ENCODE measurements at regions not wholly inside any gene's neighbourhood (a gene's known extent, or its start where the extent isn't known, plus 50 kb on each side); places are given as distances from the start of the nearest gene placed in this dataset.

GRCh38 chr1:30416221-30416820 lies 307.1 kb downstream of the MATN1 start:
- no peaks in the 10 kb centered on the region for H3K9me3 Mint-ChIP-seq (ENCODE audit: low read depth)
- CTCF ChIA-PET: no interaction called here
- no peak for ATAC-seq
- H3K27ac Mint-ChIP-seq: no peak overlapping the region
- H3K36me3 Mint-ChIP-seq: no peaks in the 10 kb centered on the region
- H3K27me3 Mint-ChIP-seq: no peaks in the 10 kb centered on the region
- H3K4me3 Mint-ChIP-seq: no peak overlapping the region
- H3K4me1 Mint-ChIP-seq: no peaks in the 10 kb centered on the region
- peak; percentile 2 for DNase-seq

- H3K9me3 Mint-ChIP-seq (ENCODE audit: low read depth): no peaks in the 10 kb centered on the region
- H3K4me3 Mint-ChIP-seq: no peak overlapping the region
- DNase-seq (peak; percentile 23), ATAC-seq (no peak)
- no peaks in the 10 kb centered on the region for H3K36me3 Mint-ChIP-seq
- H3K27ac Mint-ChIP-seq: no peak overlapping the region
- H3K27me3 Mint-ChIP-seq: no peaks in the 10 kb centered on the region
- CTCF ChIA-PET: no interaction called here
- H3K4me1 Mint-ChIP-seq: no peaks in the 10 kb centered on the region
Observed at GRCh38 chr1:30415171-30415940, 308.0 kb downstream of the MATN1 start.

- Mint-ChIP-seq H3K36me3 (no peaks in the 10 kb centered on the region), H3K4me3 (no peak overlapping the region), H3K27me3 (no peaks in the 10 kb centered on the region), H3K27ac (no peak overlapping the region), H3K4me1 (no peaks in the 10 kb centered on the region), H3K9me3 (ENCODE audit: low read depth) (no peaks in the 10 kb centered on the region)
- CTCF ChIA-PET: no interaction called here
- DNase-seq (no peak), ATAC-seq (no peak)
Observed at GRCh38 chr1:30414851-30415165, 308.6 kb downstream of the MATN1 start.

- H3K27ac Mint-ChIP-seq: no peak overlapping the region
- H3K27me3 Mint-ChIP-seq: no peaks in the 10 kb centered on the region
- ATAC-seq (no peak), DNase-seq (peak; percentile 28)
- CTCF ChIA-PET: no interaction called here
- no peaks in the 10 kb centered on the region for H3K9me3 Mint-ChIP-seq (ENCODE audit: low read depth)
- H3K4me1 Mint-ChIP-seq: no peaks in the 10 kb centered on the region
- no peak overlapping the region for H3K4me3 Mint-ChIP-seq
- H3K36me3 Mint-ChIP-seq: no peaks in the 10 kb centered on the region
Observed at GRCh38 chr1:30414086-30414850, 309.1 kb downstream of the MATN1 start.

- Mint-ChIP-seq H3K27ac (no peak overlapping the region), H3K9me3 (ENCODE audit: low read depth) (no peaks in the 10 kb centered on the region), H3K27me3 (no peaks in the 10 kb centered on the region), H3K36me3 (no peaks in the 10 kb centered on the region), H3K4me3 (no peak overlapping the region), H3K4me1 (no peaks in the 10 kb centered on the region)
- no peak for ATAC-seq
- DNase-seq: peak; percentile 16
- CTCF ChIA-PET: no interaction called here
Observed at GRCh38 chr1:30413606-30414005, 309.8 kb downstream of the MATN1 start.

- CTCF ChIA-PET: no interaction called here
- Mint-ChIP-seq H3K4me3 (no peak overlapping the region), H3K27me3 (no peaks in the 10 kb centered on the region), H3K4me1 (no peaks in the 10 kb centered on the region), H3K27ac (no peak overlapping the region), H3K9me3 (ENCODE audit: low read depth) (no peaks in the 10 kb centered on the region), H3K36me3 (no peaks in the 10 kb centered on the region)
- DNase-seq (peak; percentile 30), ATAC-seq (no peak)
Observed at GRCh38 chr1:30413111-30413440, 310.3 kb downstream of the MATN1 start.

- no peak overlapping the region for H3K4me3 Mint-ChIP-seq
Observed at GRCh38 chr1:30412241-30413110, 310.9 kb downstream of the MATN1 start.

GRCh38 chr1:30411206-30411605 lies 312.2 kb downstream of the MATN1 start:
- Mint-ChIP-seq H3K9me3 (ENCODE audit: low read depth) (no peaks in the 10 kb centered on the region), H3K4me3 (no peak overlapping the region), H3K4me1 (no peaks in the 10 kb centered on the region), H3K27ac (no peak overlapping the region), H3K36me3 (no peaks in the 10 kb centered on the region), H3K27me3 (peaks cover 4% of the 10 kb centered on the region)
- no peak for ATAC-seq
- DNase-seq: peak; percentile 28
- CTCF ChIA-PET: no interaction called here

More at GRCh38 chr1:30412241-30413110, 310.9 kb downstream of the MATN1 start:
- Mint-ChIP-seq H3K27me3 (no peaks in the 10 kb centered on the region), H3K27ac (no peak overlapping the region), H3K9me3 (ENCODE audit: low read depth) (no peaks in the 10 kb centered on the region), H3K36me3 (no peaks in the 10 kb centered on the region), H3K4me1 (no peaks in the 10 kb centered on the region)
- ATAC-seq (no peak), DNase-seq (peak; percentile 31)
- CTCF ChIA-PET: no interaction called here

GRCh38 chr1:30410153-30410851 lies 313.1 kb downstream of the MATN1 start:
- Mint-ChIP-seq H3K27me3 (peaks cover 4% of the 10 kb centered on the region), H3K4me1 (no peaks in the 10 kb centered on the region), H3K9me3 (ENCODE audit: low read depth) (no peaks in the 10 kb centered on the region), H3K36me3 (no peaks in the 10 kb centered on the region), H3K4me3 (no peak overlapping the region), H3K27ac (no peak overlapping the region)
- DNase-seq (peak; percentile 30), ATAC-seq (no peak)
- CTCF ChIA-PET: interaction anchor here (1.5 kb wide), 1 partner anchor 298 kb away, joined by 3 read pairs; no protein-coding TSS in a partner anchor

- CTCF ChIA-PET: interaction anchor here (1.5 kb wide), 1 partner anchor 298 kb away, joined by 3 read pairs; no protein-coding TSS in a partner anchor
- Mint-ChIP-seq H3K4me3 (no peak overlapping the region), H3K36me3 (no peaks in the 10 kb centered on the region), H3K9me3 (ENCODE audit: low read depth) (no peaks in the 10 kb centered on the region), H3K27ac (no peak overlapping the region), H3K4me1 (no peaks in the 10 kb centered on the region), H3K27me3 (peaks cover 4% of the 10 kb centered on the region)
- ATAC-seq (no peak), DNase-seq (peak; percentile 21)
Observed at GRCh38 chr1:30409476-30410152, 313.8 kb downstream of the MATN1 start.

GRCh38 chr1:30407865-30408580 lies 315.4 kb downstream of the MATN1 start:
- ATAC-seq (no peak), DNase-seq (peak; percentile 38)
- Mint-ChIP-seq H3K4me1 (no peaks in the 10 kb centered on the region), H3K9me3 (ENCODE audit: low read depth) (no peaks in the 10 kb centered on the region), H3K36me3 (no peaks in the 10 kb centered on the region), H3K27ac (no peak overlapping the region), H3K27me3 (peaks cover 9% of the 10 kb centered on the region), H3K4me3 (no peak overlapping the region)
- CTCF ChIA-PET: no interaction called here

All from activated CD8-positive, alpha-beta memory T cell treated with anti-CD3 and anti-CD28 coated beads, Interleukin-2, amount 10 ng/mL, durations not matched to agents 7 days and 5 days (primary cell).